ENCODE measurements at regions not wholly inside any gene's neighbourhood (a gene's known extent, or its start where the extent isn't known, plus 50 kb on each side); places are given as distances from the start of the nearest gene placed in this dataset.

GRCh38 chr5:24272741-24273140 is 372.0 kb downstream of the CDH10 start:
- no peak for DNase-seq

GRCh38 chr5:24280215-24280614 is 364.6 kb downstream of the CDH10 start:
- DNase-seq: no peak

- no peak for DNase-seq
Observed at GRCh38 chr5:24281818-24282217, 363.0 kb downstream of the CDH10 start.

GRCh38 chr5:24289582-24290335 is 355.0 kb downstream of the CDH10 start:
- no peak for DNase-seq

- DNase-seq: no peak
Observed at GRCh38 chr5:24290536-24290935, 354.2 kb downstream of the CDH10 start.

- no peak for DNase-seq
Observed at GRCh38 chr5:24291916-24292315, 352.9 kb downstream of the CDH10 start.

GRCh38 chr5:24294333-24294732 is 350.4 kb downstream of the CDH10 start:
- no peak for DNase-seq

- DNase-seq: no peak
Observed at GRCh38 chr5:24314106-24314505, 330.7 kb downstream of the CDH10 start.

- DNase-seq: no peak
Observed at GRCh38 chr5:24320643-24321042, 324.1 kb downstream of the CDH10 start.

GRCh38 chr5:24325306-24325832 is 319.4 kb downstream of the CDH10 start:
- DNase-seq: no peak

GRCh38 chr5:24331531-24331930 is 313.2 kb downstream of the CDH10 start:
- no peak for DNase-seq

GRCh38 chr5:24347158-24347557 is 297.6 kb downstream of the CDH10 start:
- DNase-seq: no peak

- no peak for DNase-seq
Observed at GRCh38 chr5:24351285-24351684, 293.5 kb downstream of the CDH10 start.

GRCh38 chr5:24353016-24353415 is 291.8 kb downstream of the CDH10 start:
- DNase-seq: no peak

GRCh38 chr5:24353611-24354010 is 291.2 kb downstream of the CDH10 start:
- no peak for DNase-seq

GRCh38 chr5:24363789-24364481 is 280.8 kb downstream of the CDH10 start:
- peak; percentile 96 for DNase-seq

GRCh38 chr5:24364711-24365110 is 280.1 kb downstream of the CDH10 start:
- peak; percentile 39 for DNase-seq

GRCh38 chr5:24365406-24365805 is 279.4 kb downstream of the CDH10 start:
- no peak for DNase-seq

- DNase-seq: no peak
Observed at GRCh38 chr5:24367216-24367615, 277.6 kb downstream of the CDH10 start.

- DNase-seq: no peak
Observed at GRCh38 chr5:24368115-24368514, 276.7 kb downstream of the CDH10 start.

GRCh38 chr5:24376210-24376609 is 268.6 kb downstream of the CDH10 start:
- DNase-seq: no peak

GRCh38 chr5:24376616-24377015 is 268.2 kb downstream of the CDH10 start:
- DNase-seq: no peak

- no peak for DNase-seq
Observed at GRCh38 chr5:24381861-24382489, 262.8 kb downstream of the CDH10 start.

GRCh38 chr5:24385070-24385469 is 259.7 kb downstream of the CDH10 start:
- peak; percentile 46 for DNase-seq

Measured in NCI-H345 (cell line).